ENCODE measurements at regions not wholly inside any gene's neighbourhood (a gene's known extent, or its start where the extent isn't known, plus 50 kb on each side); places are given as distances from the start of the nearest gene placed in this dataset.

DNA sequence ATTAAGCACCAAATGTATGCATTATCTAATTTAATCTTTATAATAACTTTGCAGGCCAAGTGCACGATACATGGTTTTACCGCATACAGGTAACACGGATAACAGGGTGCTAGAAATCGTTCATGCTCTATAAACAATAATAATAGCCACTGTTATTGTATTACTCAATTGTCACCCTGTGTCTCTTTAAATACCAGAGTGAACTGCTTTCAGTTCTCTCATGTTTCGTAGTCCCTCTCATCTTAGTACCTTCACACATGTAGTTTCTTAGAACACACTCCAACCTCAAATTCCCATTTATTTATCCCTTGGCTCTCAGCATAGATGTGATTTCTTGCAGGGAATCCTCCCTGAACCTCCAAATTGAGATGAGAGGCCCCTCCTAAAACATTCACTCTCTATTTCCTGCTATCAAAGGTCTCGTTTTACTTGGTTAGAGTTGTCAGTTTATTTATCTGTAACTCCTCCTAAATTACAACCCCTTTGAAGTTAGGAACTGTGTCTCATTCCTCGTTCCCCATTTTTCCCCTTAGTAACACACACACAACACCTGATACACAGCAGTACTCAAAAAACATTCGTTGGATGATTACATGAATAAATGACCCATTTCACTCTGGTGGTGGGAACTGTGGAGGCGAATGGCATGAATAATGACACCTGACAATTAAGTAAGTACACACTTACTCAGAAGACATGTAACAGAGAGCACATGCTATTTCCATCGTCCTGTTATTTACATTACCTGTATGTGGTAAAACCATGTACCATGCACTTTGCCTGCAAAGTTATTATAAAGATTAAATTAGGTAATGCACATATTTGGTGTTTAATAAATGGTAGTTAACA, 134.6 kb downstream of the BTG1 start:
- no peaks in the 10 kb centered on the region for H3K27me3 ChIP-seq (ENCODE audit: low read depth, low read length)
- H4K20me1 ChIP-seq (ENCODE audit: insufficient read depth, low read length): no peaks in the 10 kb centered on the region
- H3K9ac ChIP-seq (ENCODE audit: low read length): peak overlapping the region; percentile 15; the same call in 1 of the 2 replicates
- no peaks in the 10 kb centered on the region for H3K79me2 ChIP-seq (ENCODE audit: low read length)
- no peaks in the 10 kb centered on the region for H3K9me3 ChIP-seq (ENCODE audit: insufficient read depth, low read length)
- H3K4me3 ChIP-seq (ENCODE audit: low read length): no peak overlapping the region
- H3K4me1 ChIP-seq (ENCODE audit: low read length): peaks cover 10% of the 10 kb centered on the region
- H3K36me3 ChIP-seq (replicated peaks; ENCODE audit: low read depth, low read length): no peaks in the 10 kb centered on the region
- no peak overlapping the region for H3K27ac ChIP-seq (ENCODE audit: low read length)
- peak overlapping the region; percentile 47; the same call in 1 of the 2 replicates for H2AFZ ChIP-seq (ENCODE audit: low read depth, low read length)
- H3K4me2 ChIP-seq (ENCODE audit: low read length): peak overlapping the region; percentile 56
- no peak for TF ChIP-seq EZH2phosphoT487 (IDR thresholded peaks at IDR 0.05; ENCODE audit: low read depth)
- TF ChIP-seq, protein P1, sequence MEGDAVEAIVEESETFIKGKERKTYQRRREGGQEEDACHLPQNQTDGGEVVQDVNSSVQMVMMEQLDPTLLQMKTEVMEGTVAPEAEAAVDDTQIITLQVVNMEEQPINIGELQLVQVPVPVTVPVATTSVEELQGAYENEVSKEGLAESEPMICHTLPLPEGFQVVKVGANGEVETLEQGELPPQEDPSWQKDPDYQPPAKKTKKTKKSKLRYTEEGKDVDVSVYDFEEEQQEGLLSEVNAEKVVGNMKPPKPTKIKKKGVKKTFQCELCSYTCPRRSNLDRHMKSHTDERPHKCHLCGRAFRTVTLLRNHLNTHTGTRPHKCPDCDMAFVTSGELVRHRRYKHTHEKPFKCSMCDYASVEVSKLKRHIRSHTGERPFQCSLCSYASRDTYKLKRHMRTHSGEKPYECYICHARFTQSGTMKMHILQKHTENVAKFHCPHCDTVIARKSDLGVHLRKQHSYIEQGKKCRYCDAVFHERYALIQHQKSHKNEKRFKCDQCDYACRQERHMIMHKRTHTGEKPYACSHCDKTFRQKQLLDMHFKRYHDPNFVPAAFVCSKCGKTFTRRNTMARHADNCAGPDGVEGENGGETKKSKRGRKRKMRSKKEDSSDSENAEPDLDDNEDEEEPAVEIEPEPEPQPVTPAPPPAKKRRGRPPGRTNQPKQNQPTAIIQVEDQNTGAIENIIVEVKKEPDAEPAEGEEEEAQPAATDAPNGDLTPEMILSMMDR (IDR thresholded peaks at IDR 0.05; ENCODE audit: low read depth, low read length): no peak

DNA sequence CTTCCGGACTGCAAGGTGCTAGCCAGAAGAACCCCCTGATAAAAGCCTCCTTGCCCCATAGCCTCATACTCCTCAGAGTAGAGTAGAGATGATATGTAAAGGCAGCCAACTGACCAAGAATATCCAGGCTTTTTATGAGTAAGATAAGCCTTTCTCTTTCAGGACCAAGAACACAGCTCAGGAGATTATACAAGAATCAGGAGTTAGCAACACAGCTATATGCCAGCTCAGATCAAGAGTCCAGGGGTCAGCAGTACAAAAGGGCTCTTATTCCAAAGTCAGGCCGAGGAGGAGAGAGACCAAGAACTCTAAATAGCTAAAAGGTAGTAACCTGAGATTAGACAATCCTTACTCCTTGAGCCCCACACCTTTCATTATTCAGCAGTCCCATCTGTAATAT, 135.3 kb downstream of the BTG1 start:
- TF ChIP-seq, protein P1 (IDR thresholded peaks at IDR 0.05; ENCODE audit: low read depth, low read length): no peak
- TF ChIP-seq EZH2phosphoT487 (IDR thresholded peaks at IDR 0.05; ENCODE audit: low read depth): no peak
- H3K27me3 ChIP-seq (ENCODE audit: low read depth, low read length): no peaks in the 10 kb centered on the region
- H3K79me2 ChIP-seq (ENCODE audit: low read length): no peaks in the 10 kb centered on the region
- H3K4me3 ChIP-seq (ENCODE audit: low read length): no peak overlapping the region
- no peaks in the 10 kb centered on the region for H4K20me1 ChIP-seq (ENCODE audit: insufficient read depth, low read length)
- H3K4me1 ChIP-seq (ENCODE audit: low read length): peaks cover 10% of the 10 kb centered on the region
- H3K4me2 ChIP-seq (ENCODE audit: low read length): no peak overlapping the region
- H3K27ac ChIP-seq (ENCODE audit: low read length): no peak overlapping the region
- no peak overlapping the region for H3K9ac ChIP-seq (ENCODE audit: low read length)
- no peaks in the 10 kb centered on the region for H3K36me3 ChIP-seq (replicated peaks; ENCODE audit: low read depth, low read length)
- H2AFZ ChIP-seq (ENCODE audit: low read depth, low read length): no peak overlapping the region
- H3K9me3 ChIP-seq (ENCODE audit: insufficient read depth, low read length): no peaks in the 10 kb centered on the region

DNA sequence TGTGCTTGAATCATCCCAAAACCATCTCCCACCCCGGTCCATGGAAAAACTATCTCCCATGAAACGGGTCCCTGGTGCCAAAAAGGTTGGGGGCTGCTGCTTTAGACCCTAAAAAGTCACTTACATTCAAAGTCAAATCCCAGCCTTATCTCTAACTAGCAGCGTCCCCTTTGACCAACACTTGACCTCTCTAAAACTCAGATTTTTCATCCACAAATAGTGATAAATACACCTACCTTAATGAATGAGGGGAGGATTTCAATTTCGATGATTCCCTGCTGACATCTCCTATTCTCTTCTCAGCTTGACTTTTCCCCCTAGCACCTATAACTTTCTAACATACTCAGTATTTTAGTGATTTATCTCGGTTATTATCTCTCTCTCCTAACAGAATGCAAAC, 137.3 kb downstream of the BTG1 start:
- H3K4me3 ChIP-seq (ENCODE audit: low read length): no peak overlapping the region
- no peaks in the 10 kb centered on the region for H4K20me1 ChIP-seq (ENCODE audit: insufficient read depth, low read length)
- no peak overlapping the region for H2AFZ ChIP-seq (ENCODE audit: low read depth, low read length)
- no peak overlapping the region for H3K27ac ChIP-seq (ENCODE audit: low read length)
- no peak for TF ChIP-seq EZH2phosphoT487 (IDR thresholded peaks at IDR 0.05; ENCODE audit: low read depth)
- TF ChIP-seq, protein P1 (IDR thresholded peaks at IDR 0.05; ENCODE audit: low read depth, low read length): no peak
- no peaks in the 10 kb centered on the region for H3K9me3 ChIP-seq (ENCODE audit: insufficient read depth, low read length)
- no peak overlapping the region for H3K9ac ChIP-seq (ENCODE audit: low read length)
- H3K4me1 ChIP-seq (ENCODE audit: low read length): peaks cover 10% of the 10 kb centered on the region
- H3K79me2 ChIP-seq (ENCODE audit: low read length): no peaks in the 10 kb centered on the region
- H3K27me3 ChIP-seq (ENCODE audit: low read depth, low read length): no peaks in the 10 kb centered on the region
- H3K36me3 ChIP-seq (replicated peaks; ENCODE audit: low read depth, low read length): no peaks in the 10 kb centered on the region
- no peak overlapping the region for H3K4me2 ChIP-seq (ENCODE audit: low read length)

DNA sequence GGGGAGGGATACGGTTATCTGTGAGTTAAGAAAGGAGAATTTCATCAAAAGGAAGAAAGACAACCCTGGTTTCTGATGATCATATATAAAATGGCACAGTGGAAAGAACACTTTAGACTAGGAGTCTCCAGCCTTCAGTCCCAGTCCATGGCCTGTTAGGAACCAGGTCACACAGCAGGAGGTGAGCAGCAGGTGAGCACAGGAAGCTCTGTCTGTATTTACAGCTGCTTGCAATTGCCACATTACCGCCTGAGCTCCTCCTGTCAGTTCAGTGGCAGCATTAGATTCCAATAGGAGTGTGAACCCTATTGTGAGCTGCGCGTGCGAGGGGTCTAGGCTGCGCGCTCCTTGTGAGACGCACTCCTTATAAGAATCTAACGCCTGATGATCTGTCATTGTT, 137.9 kb downstream of the BTG1 start:
- Histone ChIP-seq H3K27me3 (ENCODE audit: low read depth, low read length) (no peaks in the 10 kb centered on the region), H3K4me1 (ENCODE audit: low read length) (peaks cover 10% of the 10 kb centered on the region), H3K36me3 (replicated peaks; ENCODE audit: low read depth, low read length) (no peaks in the 10 kb centered on the region), H3K4me2 (ENCODE audit: low read length) (no peak overlapping the region), H3K27ac (ENCODE audit: low read length) (no peak overlapping the region), H3K9ac (ENCODE audit: low read length) (no peak overlapping the region), H4K20me1 (ENCODE audit: insufficient read depth, low read length) (no peaks in the 10 kb centered on the region), H3K9me3 (ENCODE audit: insufficient read depth, low read length) (no peaks in the 10 kb centered on the region), H2AFZ (ENCODE audit: low read depth, low read length) (no peak overlapping the region), H3K4me3 (ENCODE audit: low read length) (no peak overlapping the region), H3K79me2 (ENCODE audit: low read length) (no peaks in the 10 kb centered on the region)
- TF ChIP-seq, protein P1 (IDR thresholded peaks at IDR 0.05; ENCODE audit: low read depth, low read length): no peak
- no peak for TF ChIP-seq EZH2phosphoT487 (IDR thresholded peaks at IDR 0.05; ENCODE audit: low read depth)

Data from OCI-LY3 (cell line).